Right lobe of liver (tissue), 6 donors: ENCODE measurements at regions not wholly inside any gene's neighbourhood (a gene's known extent, or its start where the extent isn't known, plus 50 kb on each side); places are given as distances from the start of the nearest gene placed in this dataset.

Experiments
- ATAC-seq, 4 donors: fragments of 200-7000 bp; cut with Tn5 transposase; one replicate each; pipeline ENCODE4 v1.9.1; 2020; ENCODE audit warnings: mild to moderate bottlenecking in 4 of 4, moderate library complexity in 4 of 4
- DNase-seq, 3 donors: peaks; one replicate each; pipeline ENCODE4 v3.0.0-alpha.2; 2020
- H3K27ac ChIP-seq, 3 donors: fragments of 200-600 bp; one replicate each; pipeline ENCODE4 v1.8.0; 2022
- H3K27me3 ChIP-seq, 2 donors: fragments of 200-600 bp; one replicate each; pipeline ENCODE4 v1.8.0; 2022
- H3K36me3 ChIP-seq, 4 donors: fragments of 200-600 bp; sonication (generic) in 1 of 4; one replicate each; pipeline versions ENCODE4 v1.5.1 to v1.8.0; 2017 to 2022; ENCODE audit warnings: control low read depth in 1 of 4
- H3K4me1 ChIP-seq, 4 donors: fragments of 200-600 bp; sonication (generic) in 1 of 4; one replicate each; pipeline versions ENCODE4 v1.5.1 to v1.8.0; 2017 to 2022; ENCODE audit warnings: control low read depth in 1 of 4
- H3K4me3 ChIP-seq, 3 donors: fragments of 200-600 bp; one replicate each; pipeline ENCODE4 v1.8.0; 2022
- H3K9me3 ChIP-seq, 4 donors: fragments of 200-600 bp; sonication (generic) in 1 of 4; one replicate each; pipeline versions ENCODE4 v1.5.1 to v1.8.0; 2017 to 2022; ENCODE audit warnings: control low read depth in 1 of 4
- CTCF ChIP-seq, 4 donors: fragments of 200-600 bp in 3 of 4; fragments of 450-650 bp in 1 of 4; IDR thresholded peaks; one replicate each; pipeline versions ENCODE4 v1.5.1 to v1.8.0; 2016 to 2022; ENCODE audit warnings: antibody characterized with exemption in 4 of 4, mild to moderate bottlenecking in 2 of 4
- POLR2A ChIP-seq: fragments of 450-650 bp; IDR thresholded peaks from one replicate; pipeline ENCODE4 v1.6.1; 2017; ENCODE audit warnings: antibody characterized with exemption, mild to moderate bottlenecking
- WGBS: methylation state at CpG from one replicate; pipeline ENCODE4 v1.1.6; 2018; ENCODE audit warnings: low coverage, low lambda C conversion rate; ENCODE audit not compliant: insufficient coverage; ENCODE audit errors: missing lambda C conversion rate; 5-methylcytosine and 5-hydroxymethylcytosine counted together
- intact Hi-C, 2 donors: fragments of 100-400 bp; cut with DNase I; formaldehyde crosslinking; loops; one replicate each; pipeline versions ENCODE4 v1.11.2 to v1.14.1; 2022
- donor health status: DM: no; HTN: yes; CAD: no.
- donor health status: DM: no; HTN: no; CAD: no.
- donor health status: DM: no; HTN: no; CAD: no.
- donor health status: DM: no; HTN: yes; CAD: no.
- donor health status: DM: no; HTN: yes; CAD: no.

- H3K9me3 ChIP-seq: no peaks in the 10 kb centered on the region
- DNase-seq: no peak
- WGBS: 94% methylated on average over 2 of the region's 2 CpGs
- H3K36me3 ChIP-seq: no peaks in the 10 kb centered on the region
- no peak overlapping the region for H3K4me3 ChIP-seq
- H3K27ac ChIP-seq: no peak overlapping the region
- H3K4me1 ChIP-seq: no peaks in the 10 kb centered on the region
- H3K27me3 ChIP-seq: no peaks in the 10 kb centered on the region
- no peak for ATAC-seq
- intact Hi-C loops: no loop called here
- TF ChIP-seq POLR2A (no peak), CTCF (IDR thresholded peaks at IDR 0.05) (no peak)
These were observed 231.3 kb upstream of the ZC3H15 start for GRCh38 chr2:186254759-186255158.

GRCh38 chr2:186255823-186256222 is 230.2 kb upstream of the ZC3H15 start:
- intact Hi-C loops: no loop called here
- Histone ChIP-seq H3K27me3 (no peaks in the 10 kb centered on the region), H3K4me1 (no peaks in the 10 kb centered on the region), H3K27ac (no peak overlapping the region), H3K4me3 (no peak overlapping the region), H3K9me3 (no peaks in the 10 kb centered on the region), H3K36me3 (no peaks in the 10 kb centered on the region)
- DNase-seq (no peak), ATAC-seq (no peak)
- TF ChIP-seq POLR2A: no peak
- TF ChIP-seq CTCF (IDR thresholded peaks at IDR 0.05): no peak
- WGBS: 83% methylated on average over 3 of the region's 4 CpGs

GRCh38 chr2:186256540-186256939 is 229.5 kb upstream of the ZC3H15 start:
- no peak for DNase-seq
- Histone ChIP-seq H3K9me3 (no peaks in the 10 kb centered on the region), H3K36me3 (no peaks in the 10 kb centered on the region), H3K4me1 (no peaks in the 10 kb centered on the region), H3K27me3 (no peaks in the 10 kb centered on the region), H3K4me3 (no peak overlapping the region), H3K27ac (no peak overlapping the region)
- peak; percentile 79 to 83 (median 80) for ATAC-seq
- TF ChIP-seq CTCF (IDR thresholded peaks at IDR 0.05): peak; percentile 57 to 61 (median 60)
- TF ChIP-seq POLR2A: no peak
- intact Hi-C loops: no loop called here
- 0% methylated on average over 1 of the region's 1 CpG for WGBS

GRCh38 chr2:186263673-186264250 is 222.3 kb upstream of the ZC3H15 start:
- DNase-seq (no peak), ATAC-seq (no peak)
- H3K36me3 ChIP-seq: no peaks in the 10 kb centered on the region
- H3K4me3 ChIP-seq: no peak overlapping the region
- H3K4me1 ChIP-seq: no peaks in the 10 kb centered on the region
- H3K27ac ChIP-seq: no peak overlapping the region
- intact Hi-C loops: no loop called here
- TF ChIP-seq CTCF (IDR thresholded peaks at IDR 0.05) (no peak), POLR2A (no peak)
- no peaks in the 10 kb centered on the region for H3K27me3 ChIP-seq
- WGBS: 83% methylated on average over 2 of the region's 3 CpGs
- H3K9me3 ChIP-seq: no peaks in the 10 kb centered on the region

GRCh38 chr2:186269536-186269935 is 216.5 kb upstream of the ZC3H15 start:
- H3K27me3 ChIP-seq: no peaks in the 10 kb centered on the region
- no peaks in the 10 kb centered on the region for H3K9me3 ChIP-seq
- no peak for TF ChIP-seq CTCF (IDR thresholded peaks at IDR 0.05)
- 100% methylated on average over 2 of the region's 2 CpGs for WGBS
- H3K27ac ChIP-seq: no peak overlapping the region
- no peaks in the 10 kb centered on the region for H3K4me1 ChIP-seq
- H3K36me3 ChIP-seq: no peaks in the 10 kb centered on the region
- intact Hi-C loops: no loop called here
- no peak for DNase-seq
- H3K4me3 ChIP-seq: no peak overlapping the region
- ATAC-seq: no peak
